ENCODE measurements at regions not wholly inside any gene's neighbourhood (a gene's known extent, or its start where the extent isn't known, plus 50 kb on each side); places are given as distances from the start of the nearest gene placed in this dataset.

- DNase-seq, result peak; percentile 84
These were observed 205.5 kb downstream of the USP12 start for GRCh38 chr13:26965952-26966700.

DNA sequence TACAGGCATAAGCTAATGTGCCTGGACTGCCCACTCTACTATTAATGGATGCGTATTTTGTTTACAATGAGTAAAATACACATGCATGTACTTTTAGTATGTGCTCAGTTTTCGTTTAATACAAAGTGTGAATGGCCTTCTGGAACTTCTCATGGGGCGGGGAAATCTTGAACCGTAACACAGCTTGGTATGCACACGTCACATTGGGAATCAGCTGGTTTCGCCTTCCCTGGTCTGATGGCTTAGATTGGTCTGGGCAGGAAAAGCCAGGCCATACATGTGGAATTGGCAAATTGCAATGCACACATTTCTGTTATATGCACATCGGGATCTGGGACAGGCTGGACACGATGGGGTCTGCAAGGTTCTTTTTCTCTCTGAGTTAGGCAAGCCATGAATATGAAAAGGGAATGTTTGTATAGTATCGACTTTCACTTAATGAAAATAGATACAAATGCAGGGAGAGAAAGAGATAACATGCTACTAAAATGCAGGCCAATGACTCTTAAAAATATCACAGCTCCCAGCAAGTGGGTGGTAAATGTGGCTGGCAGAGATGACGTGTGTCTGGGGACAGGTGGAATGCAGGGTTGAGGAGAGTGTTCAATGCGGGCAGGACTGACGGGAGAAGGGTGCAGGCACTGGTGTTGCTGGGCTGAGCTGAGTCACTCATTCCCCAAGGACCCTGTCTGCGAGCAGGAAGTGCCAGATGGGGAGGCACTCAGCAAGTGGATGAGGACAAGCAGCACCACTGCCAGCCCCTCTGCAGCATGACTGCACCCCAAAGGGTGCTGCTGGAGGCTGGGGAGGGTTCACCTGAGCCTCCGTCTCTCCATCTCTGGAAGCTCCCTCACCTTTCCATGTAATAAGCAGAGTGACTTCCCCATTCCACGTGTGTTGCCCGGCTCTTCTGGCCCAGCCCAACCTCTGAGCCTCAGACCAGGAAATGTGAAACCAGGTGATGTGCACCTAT, 204.0 kb upstream of the GPR12 start:
- no peak for DNase-seq

GRCh38 chr13:26962671-26963070, 202.1 kb upstream of the GPR12 start:
- DNase-seq, result no peak

DNA sequence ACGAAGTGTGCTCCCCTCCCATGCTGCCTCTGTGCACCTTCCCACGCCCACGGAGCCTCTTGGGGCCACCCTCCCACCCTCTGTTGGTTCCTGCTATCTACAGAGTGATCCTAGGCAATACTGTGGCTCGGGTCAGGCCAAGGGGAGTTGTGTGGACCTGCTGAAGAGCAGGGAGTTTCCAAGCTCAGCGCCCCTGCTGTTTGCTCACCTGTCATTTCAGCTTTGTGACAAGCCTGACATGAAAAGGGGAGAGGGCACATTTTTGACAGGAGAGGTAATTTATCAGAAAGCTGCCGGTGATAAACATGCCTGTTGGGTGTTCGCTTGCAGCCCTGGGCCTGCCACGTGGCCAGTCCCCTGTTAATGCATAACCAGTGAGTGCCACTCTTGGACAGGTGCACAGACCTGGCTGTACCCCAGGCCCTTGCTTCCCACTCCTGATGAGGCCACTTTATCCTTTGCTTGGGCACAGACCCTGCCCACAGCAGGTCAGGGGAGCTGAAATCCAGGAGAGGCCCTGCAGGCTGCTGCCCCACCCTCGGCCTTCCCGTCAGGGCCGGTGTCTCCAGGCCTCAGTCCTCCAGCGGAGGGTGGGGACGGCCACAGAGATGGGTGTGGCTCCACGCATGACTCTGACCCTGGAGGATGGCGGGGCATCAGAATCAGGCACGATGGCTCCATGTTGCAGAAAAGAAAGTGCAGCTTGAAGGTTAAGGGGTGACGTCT, 201.5 kb upstream of the GPR12 start:
- DNase-seq, result no peak

GRCh38 chr13:26957182-26957581, 196.6 kb upstream of the GPR12 start:
- no peak for DNase-seq

DNA sequence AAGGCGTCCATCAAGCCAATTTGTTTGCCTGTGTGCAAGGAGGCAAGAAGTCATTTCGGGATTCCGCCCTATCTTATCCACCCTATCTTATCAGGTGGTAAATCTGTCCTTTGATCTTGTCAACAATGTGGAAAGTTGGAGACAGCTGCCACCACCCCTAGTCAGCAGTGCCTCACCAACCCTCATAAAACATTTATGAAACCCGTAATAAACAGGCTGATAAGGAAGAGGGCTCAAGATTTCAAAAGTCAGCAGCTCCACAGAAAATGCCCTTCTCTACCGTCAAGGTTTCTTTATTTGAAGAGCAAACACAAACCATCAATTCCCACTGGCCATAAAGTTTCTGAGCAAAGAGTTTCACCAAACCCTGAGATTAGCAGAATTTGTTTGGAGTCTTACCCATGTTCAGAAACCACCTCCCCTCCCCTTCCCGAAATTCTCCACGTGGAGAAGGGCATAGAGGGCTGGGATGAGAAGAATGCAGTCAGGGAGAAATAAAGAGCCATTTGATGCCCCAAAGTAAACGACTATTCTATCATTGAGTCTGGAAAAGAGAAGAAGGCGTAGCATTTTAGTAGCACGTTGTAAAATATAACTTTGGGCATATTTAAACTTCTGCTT, 196.0 kb upstream of the GPR12 start:
- no peak for DNase-seq

DNA sequence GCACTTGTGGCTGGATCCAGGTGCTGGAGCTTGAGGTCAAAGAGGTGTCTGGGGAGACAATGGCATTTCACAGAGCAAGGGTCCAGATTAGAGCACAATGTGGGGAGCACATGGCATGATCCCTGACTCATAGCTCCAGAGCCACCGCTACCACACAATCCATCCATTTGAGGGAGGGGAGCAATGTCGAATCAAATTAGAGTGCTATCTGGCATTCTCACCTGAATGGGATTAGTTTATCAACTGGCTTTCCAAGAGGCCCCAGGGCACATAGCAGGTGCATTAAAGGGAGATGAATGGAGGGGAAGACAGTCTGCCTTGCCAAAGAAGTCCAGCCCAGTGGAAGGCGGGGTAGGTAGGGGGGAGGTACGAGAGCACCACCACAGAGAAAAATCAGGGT, 194.4 kb upstream of the GPR12 start:
- DNase-seq, result no peak

GRCh38 chr13:26953291-26953690, 192.7 kb upstream of the GPR12 start:
- no peak for DNase-seq

GRCh38 chr13:26952551-26953143, 192.1 kb upstream of the GPR12 start:
- DNase-seq, result no peak

- no peak for DNase-seq
These were observed 191.1 kb upstream of the GPR12 start for GRCh38 chr13:26951581-26952177.

DNA sequence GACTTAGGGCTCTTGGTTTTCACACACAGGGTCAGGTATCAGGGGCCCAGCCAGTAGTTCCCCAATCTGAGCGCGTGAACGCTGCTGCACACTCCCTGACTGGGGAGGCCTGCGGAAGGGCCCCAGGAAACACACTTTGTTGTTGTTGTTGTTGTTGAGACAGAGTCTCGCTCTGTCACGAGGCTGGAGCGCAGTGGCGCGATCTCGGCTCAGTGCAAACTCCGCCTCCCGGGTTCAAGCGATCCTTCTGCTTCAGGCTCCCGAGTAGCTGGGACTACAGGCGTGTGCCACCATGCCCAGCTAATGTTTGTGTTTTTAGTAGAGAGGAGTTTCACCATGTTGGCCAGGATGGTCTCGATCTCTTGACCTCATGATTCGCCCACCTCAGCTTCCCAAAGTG, 190.4 kb upstream of the GPR12 start:
- no peak for DNase-seq

GRCh38 chr13:26950546-26950945, 190.0 kb upstream of the GPR12 start:
- DNase-seq, result no peak

GRCh38 chr13:26949701-26950502, 189.3 kb upstream of the GPR12 start:
- no peak for DNase-seq

GRCh38 chr13:26948353-26948752, 187.8 kb upstream of the GPR12 start:
- DNase-seq, result no peak

- DNase-seq, result no peak
These were observed 186.2 kb upstream of the GPR12 start for GRCh38 chr13:26946684-26947343.

DNA sequence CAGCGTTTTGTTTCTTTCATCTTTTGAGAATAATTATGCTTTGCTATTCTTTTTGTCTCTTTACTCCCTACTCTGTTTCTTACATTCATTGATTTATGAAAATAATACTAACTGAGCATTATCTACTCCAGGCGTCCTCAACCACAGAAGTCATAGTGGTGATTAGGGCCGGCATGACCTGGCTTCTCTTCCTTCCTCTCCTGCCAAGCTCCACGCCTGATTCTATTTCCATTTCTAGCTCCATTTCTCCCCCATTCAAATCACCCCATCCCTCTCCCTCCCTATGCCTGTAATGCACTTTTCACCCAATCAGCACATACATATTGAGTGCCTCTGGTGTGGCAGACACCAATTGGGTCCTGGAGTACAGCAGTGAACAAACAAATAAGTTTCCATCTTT, 183.2 kb upstream of the GPR12 start:
- no peak for DNase-seq

GRCh38 chr13:26942184-26942583, 181.6 kb upstream of the GPR12 start:
- no peak for DNase-seq

DNA sequence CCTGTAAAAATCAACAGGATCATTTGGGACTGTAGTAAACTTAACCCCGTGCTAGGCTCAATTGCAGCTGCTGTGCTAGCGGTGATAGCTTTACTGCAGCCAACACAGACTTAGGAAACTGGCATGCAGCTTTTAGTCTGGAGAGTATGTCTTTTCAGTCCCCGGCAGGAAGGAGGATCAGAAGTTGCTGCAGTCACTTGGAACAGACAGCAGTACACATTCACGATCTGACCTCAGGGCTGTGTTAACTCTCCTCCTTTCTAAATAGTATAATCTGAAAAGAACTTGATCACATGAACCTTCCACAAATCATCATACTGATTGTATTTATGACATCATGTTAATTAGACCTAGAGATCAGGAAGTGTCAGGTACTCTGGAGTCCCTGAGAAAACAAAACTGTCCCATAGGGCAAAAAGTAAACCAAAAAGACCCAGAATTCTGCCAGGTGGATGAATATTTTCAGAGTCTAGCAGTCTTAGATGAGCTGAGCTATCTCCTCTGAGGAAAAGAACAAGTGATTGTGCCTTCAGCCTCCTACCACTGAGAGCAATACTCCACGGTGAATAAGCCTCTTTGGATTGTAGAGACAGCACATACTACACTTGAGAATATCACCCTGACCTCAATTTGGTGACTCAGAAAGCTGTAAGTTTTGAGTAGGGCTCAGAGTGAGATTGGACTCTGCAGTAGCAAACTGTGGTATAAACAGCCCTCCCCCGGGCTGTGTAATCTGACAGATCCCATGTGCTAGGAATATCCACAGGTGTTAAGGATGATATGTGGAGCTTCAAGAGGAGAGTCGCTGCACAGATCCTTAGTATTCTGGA, 181.0 kb upstream of the GPR12 start:
- DNase-seq, result no peak

DNA sequence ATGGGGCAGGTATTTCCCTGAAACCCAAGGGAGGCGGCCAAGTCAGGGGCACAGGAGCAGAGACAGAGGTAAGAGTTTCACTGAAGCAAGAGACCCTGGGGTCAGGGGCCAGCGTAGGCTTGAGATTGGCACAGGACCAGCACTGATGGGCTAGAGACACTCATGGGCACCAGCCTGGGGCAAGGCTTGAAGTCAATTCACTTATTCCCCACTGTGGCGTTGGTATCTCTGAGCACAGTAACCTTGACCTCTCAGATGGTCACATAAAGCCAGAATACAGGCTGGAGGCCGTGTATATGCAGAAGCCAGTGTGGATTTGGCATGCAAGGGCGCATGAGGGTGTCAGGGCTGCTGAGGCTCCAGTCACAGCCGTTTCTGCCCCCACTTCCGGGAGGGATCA, 173.5 kb upstream of the GPR12 start:
- DNase-seq, result no peak
